ENCODE measurements at regions not wholly inside any gene's neighbourhood (a gene's known extent, or its start where the extent isn't known, plus 50 kb on each side); places are given as distances from the start of the nearest gene placed in this dataset.

DNA sequence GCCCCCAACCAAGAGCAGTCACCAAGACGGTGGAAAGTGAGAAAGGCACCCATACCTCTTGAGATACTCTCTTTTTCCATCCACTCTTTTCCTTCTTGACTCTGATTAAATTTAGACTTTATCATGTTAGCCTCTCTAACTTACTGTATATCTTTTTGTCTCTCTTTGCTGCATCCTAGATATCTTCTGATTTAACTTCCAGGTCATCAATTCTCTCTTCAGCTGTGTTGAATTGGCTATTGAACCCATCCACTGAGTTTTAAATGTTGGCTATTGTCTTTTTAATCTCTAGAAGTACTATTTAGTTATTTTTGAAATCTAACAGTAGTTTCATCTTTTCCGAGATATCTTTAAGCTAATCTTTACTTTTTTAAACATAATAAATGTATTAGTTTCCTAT is 78.3 kb upstream of the MBOAT2 start:
- TF ChIP-seq, protein P1, sequence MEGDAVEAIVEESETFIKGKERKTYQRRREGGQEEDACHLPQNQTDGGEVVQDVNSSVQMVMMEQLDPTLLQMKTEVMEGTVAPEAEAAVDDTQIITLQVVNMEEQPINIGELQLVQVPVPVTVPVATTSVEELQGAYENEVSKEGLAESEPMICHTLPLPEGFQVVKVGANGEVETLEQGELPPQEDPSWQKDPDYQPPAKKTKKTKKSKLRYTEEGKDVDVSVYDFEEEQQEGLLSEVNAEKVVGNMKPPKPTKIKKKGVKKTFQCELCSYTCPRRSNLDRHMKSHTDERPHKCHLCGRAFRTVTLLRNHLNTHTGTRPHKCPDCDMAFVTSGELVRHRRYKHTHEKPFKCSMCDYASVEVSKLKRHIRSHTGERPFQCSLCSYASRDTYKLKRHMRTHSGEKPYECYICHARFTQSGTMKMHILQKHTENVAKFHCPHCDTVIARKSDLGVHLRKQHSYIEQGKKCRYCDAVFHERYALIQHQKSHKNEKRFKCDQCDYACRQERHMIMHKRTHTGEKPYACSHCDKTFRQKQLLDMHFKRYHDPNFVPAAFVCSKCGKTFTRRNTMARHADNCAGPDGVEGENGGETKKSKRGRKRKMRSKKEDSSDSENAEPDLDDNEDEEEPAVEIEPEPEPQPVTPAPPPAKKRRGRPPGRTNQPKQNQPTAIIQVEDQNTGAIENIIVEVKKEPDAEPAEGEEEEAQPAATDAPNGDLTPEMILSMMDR (IDR thresholded peaks at IDR 0.05; ENCODE audit: extremely low read depth in 1 of 2, insufficient read depth in 1 of 2, low read depth in 1 of 2, low read length in 2 of 2): no peak
- TF ChIP-seq MYC (IDR thresholded peaks at IDR 0.05; ENCODE audit: low read depth, low read length): no peak
